MM.1S (cell line): ENCODE measurements at regions not wholly inside any gene's neighbourhood (a gene's known extent, or its start where the extent isn't known, plus 50 kb on each side); places are given as distances from the start of the nearest gene placed in this dataset.

ENCODE experiments used
- DNase-seq: peaks from one replicate; pipeline ENCODE4 v3.0.0-alpha.2; 2015
- H2AFZ ChIP-seq: fragments of 300-600 bp; sonication (generic); 2 replicates; pipeline ENCODE4 v1.6.0; 2016; ENCODE audit warnings: antibody characterized with exemption, low read length
- H3F3A ChIP-seq: fragments of 300-600 bp; sonication (generic); 2 replicates; pipeline ENCODE4 v1.6.1; 2016; ENCODE audit warnings: mild to moderate bottlenecking, antibody characterized with exemption, low read length, moderate library complexity, mixed read lengths; ENCODE audit not compliant: insufficient read depth
- H3K27ac ChIP-seq: fragments of 300-600 bp; sonication (generic); 2 replicates; pipeline ENCODE4 v1.5.1; 2016; ENCODE audit warnings: mild to moderate bottlenecking, low read length
- H3K27me3 ChIP-seq: fragments of 300-600 bp; sonication (generic); replicated peaks from 2 replicates; pipeline ENCODE4 v1.6.0; 2016; ENCODE audit warnings: low read length; ENCODE audit not compliant: insufficient read depth
- H3K36me3 ChIP-seq: fragments of 300-600 bp; sonication (generic); replicated peaks from 2 replicates; pipeline ENCODE4 v1.6.1; 2016; ENCODE audit warnings: mild to moderate bottlenecking, low read length, mixed read lengths; ENCODE audit not compliant: insufficient read depth
- H3K4me1 ChIP-seq: fragments of 300-600 bp; sonication (generic); 2 replicates; pipeline ENCODE4 v1.6.1; 2016; ENCODE audit warnings: low read length, mixed read lengths
- H3K4me2 ChIP-seq: fragments of 300-600 bp; sonication (generic); 2 replicates; pipeline ENCODE4 v1.6.0; 2016; ENCODE audit warnings: low read depth, low read length
- H3K4me3 ChIP-seq: fragments of 300-600 bp; sonication (generic); 2 replicates; pipeline ENCODE4 v1.5.1; 2016; ENCODE audit warnings: low read length, mixed read lengths
- H3K79me2 ChIP-seq: fragments of 300-600 bp; sonication (generic); 2 replicates; pipeline ENCODE4 v1.6.1; 2016; ENCODE audit warnings: mixed run types, low read length, mixed read lengths
- H3K9ac ChIP-seq: fragments of 300-600 bp; sonication (generic); 2 replicates; pipeline ENCODE4 v1.6.1; 2016; ENCODE audit warnings: low read length, mixed read lengths
- H3K9me2 ChIP-seq: fragments of 300-600 bp; sonication (generic); replicated peaks from 2 replicates; pipeline ENCODE4 v1.6.1; 2016; ENCODE audit warnings: mild to moderate bottlenecking, low read length, mixed read lengths; ENCODE audit not compliant: insufficient read depth
- H3K9me3 ChIP-seq: fragments of 300-600 bp; sonication (generic); replicated peaks from 2 replicates; pipeline ENCODE4 v1.6.1; 2016; ENCODE audit warnings: mild to moderate bottlenecking, low read length, mixed read lengths; ENCODE audit not compliant: insufficient read depth
- H4K20me1 ChIP-seq: fragments of 300-600 bp; sonication (generic); 2 replicates; pipeline ENCODE4 v1.6.1; 2016; ENCODE audit warnings: mild to moderate bottlenecking, low read length, moderate library complexity, mixed read lengths; ENCODE audit not compliant: insufficient read depth
- CTCF ChIP-seq: fragments of 300-600 bp; sonication (generic); IDR thresholded peaks from 2 replicates; pipeline ENCODE4 v1.5.1; 2016; ENCODE audit warnings: antibody characterized with exemption, low read length, mixed read lengths
- EZH2 ChIP-seq: fragments of 300-600 bp; sonication (generic); optimal IDR thresholded peaks from 2 replicates; pipeline ENCODE3; 2017; ENCODE audit warnings: low read depth, mild to moderate bottlenecking, antibody characterized with exemption, low read length, mixed read lengths
- EZH2phosphoT487 ChIP-seq: fragments of 300-600 bp; sonication (generic); IDR thresholded peaks from 2 replicates; pipeline ENCODE4 v1.6.1; 2018; ENCODE audit warnings: antibody characterized with exemption, low read length

DNA sequence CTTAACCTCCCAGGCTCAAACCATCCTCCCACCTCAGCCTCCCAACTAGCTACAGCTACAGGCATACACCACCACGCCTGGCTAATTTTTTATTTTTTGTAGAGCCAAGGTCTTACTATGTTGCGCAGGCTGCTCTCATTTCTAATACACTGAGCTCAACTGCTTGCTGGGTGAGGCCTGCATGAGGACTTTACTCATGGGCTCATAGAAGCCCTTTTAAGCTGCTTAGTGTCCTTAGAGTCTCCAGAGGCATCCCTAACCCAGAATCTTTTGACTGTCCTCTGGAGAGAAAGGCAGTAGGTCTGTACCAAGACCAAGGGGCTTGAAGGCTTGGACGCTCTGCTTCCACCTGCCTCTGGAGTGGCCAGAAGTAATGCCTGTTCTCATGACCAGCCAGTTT, 141.6 kb downstream of the TM9SF2 start:
- Histone ChIP-seq H3K9me3 (no peaks in the 10 kb centered on the region), H3F3A (no peaks in the 10 kb centered on the region), H4K20me1 (no peaks in the 10 kb centered on the region), H3K79me2 (no peaks in the 10 kb centered on the region), H3K27me3 (no peaks in the 10 kb centered on the region), H3K9me2 (no peaks in the 10 kb centered on the region), H3K4me1 (no peaks in the 10 kb centered on the region), H3K36me3 (no peaks in the 10 kb centered on the region), H2AFZ (no peak overlapping the region), H3K4me2 (no peak overlapping the region), H3K27ac (no peak overlapping the region), H3K9ac (no peak overlapping the region), H3K4me3 (no peak overlapping the region)
- no peak for DNase-seq
- no peak for TF ChIP-seq EZH2phosphoT487
- no peak for TF ChIP-seq EZH2
- no peak for TF ChIP-seq CTCF

DNA sequence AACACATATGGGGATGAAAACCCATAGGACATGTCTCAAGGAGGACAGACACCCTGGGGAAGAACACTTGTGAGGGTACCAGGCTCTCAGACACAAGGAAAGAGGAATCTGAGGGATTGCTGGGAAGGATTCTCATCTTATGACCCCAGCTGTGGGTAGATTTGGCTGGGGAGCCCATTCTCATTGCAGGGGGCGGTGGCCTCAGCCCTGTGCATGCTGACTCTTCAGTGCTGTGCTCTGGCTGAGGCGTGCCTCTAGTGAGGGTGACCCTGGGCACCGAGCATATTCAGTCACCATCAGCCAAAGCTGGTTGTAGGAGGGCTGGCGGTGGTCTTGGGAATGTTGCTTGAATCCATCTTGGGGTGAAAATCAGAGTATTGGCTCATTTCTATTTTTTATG, 140.7 kb downstream of the TM9SF2 start:
- H3K27ac ChIP-seq: no peak overlapping the region
- DNase-seq: no peak
- no peak overlapping the region for H3K4me2 ChIP-seq
- TF ChIP-seq EZH2: no peak
- no peak for TF ChIP-seq EZH2phosphoT487
- TF ChIP-seq CTCF: no peak
- H2AFZ ChIP-seq: no peak overlapping the region
- H3K4me1 ChIP-seq: no peaks in the 10 kb centered on the region
- no peak overlapping the region for H3K4me3 ChIP-seq
- no peaks in the 10 kb centered on the region for H4K20me1 ChIP-seq
- H3K79me2 ChIP-seq: no peaks in the 10 kb centered on the region
- no peaks in the 10 kb centered on the region for H3F3A ChIP-seq
- H3K9me2 ChIP-seq: no peaks in the 10 kb centered on the region
- H3K27me3 ChIP-seq: no peaks in the 10 kb centered on the region
- no peak overlapping the region for H3K9ac ChIP-seq
- H3K9me3 ChIP-seq: no peaks in the 10 kb centered on the region
- no peaks in the 10 kb centered on the region for H3K36me3 ChIP-seq

GRCh38 chr13:99640260-99640659, 139.0 kb downstream of the TM9SF2 start:
- Histone ChIP-seq H3K27ac (no peak overlapping the region), H3K4me2 (no peak overlapping the region), H3K9me2 (no peaks in the 10 kb centered on the region), H3K4me3 (no peak overlapping the region), H3K4me1 (no peaks in the 10 kb centered on the region), H4K20me1 (no peaks in the 10 kb centered on the region), H3K36me3 (no peaks in the 10 kb centered on the region), H3K9me3 (no peaks in the 10 kb centered on the region), H3K79me2 (no peaks in the 10 kb centered on the region), H2AFZ (no peak overlapping the region), H3F3A (no peaks in the 10 kb centered on the region), H3K27me3 (no peaks in the 10 kb centered on the region), H3K9ac (no peak overlapping the region)
- no peak for TF ChIP-seq CTCF
- no peak for TF ChIP-seq EZH2
- TF ChIP-seq EZH2phosphoT487: no peak
- no peak for DNase-seq
